ENCODE measurements at regions not wholly inside any gene's neighbourhood (a gene's known extent, or its start where the extent isn't known, plus 50 kb on each side); places are given as distances from the start of the nearest gene placed in this dataset.
"Not testable (repeated sequence)": the region's sequence is repeated elsewhere in the genome, so short reads cannot be mapped to it uniquely, and the experiment has no call there.

- DNase-seq = no peak
These were observed 257.7 kb upstream of the GJE1 start for GRCh38 chr6:141874930-141875602.

GRCh38 chr6:141869509-141869908, 263.2 kb upstream of the GJE1 start:
- DNase-seq = not testable (repeated sequence)

- no peak for DNase-seq
These were observed 265.0 kb upstream of the GJE1 start for GRCh38 chr6:141867767-141868166.

- DNase-seq = no peak
These were observed 265.8 kb upstream of the GJE1 start for GRCh38 chr6:141866731-141867497.

- no peak for DNase-seq
These were observed 281.7 kb upstream of the GJE1 start for GRCh38 chr6:141851063-141851462.

GRCh38 chr6:141848029-141848890, 284.5 kb upstream of the GJE1 start:
- no peak for DNase-seq

- no peak for DNase-seq
These were observed 286.1 kb upstream of the GJE1 start for GRCh38 chr6:141846639-141847038.

GRCh38 chr6:141843178-141843834, 289.4 kb upstream of the GJE1 start:
- DNase-seq = no peak

GRCh38 chr6:141833001-141833655, 299.6 kb upstream of the GJE1 start:
- DNase-seq = no peak

GRCh38 chr6:141830530-141830929, 302.2 kb upstream of the GJE1 start:
- DNase-seq = no peak

GRCh38 chr6:141829566-141830360, 303.0 kb upstream of the GJE1 start:
- DNase-seq = no peak

- no peak for DNase-seq
These were observed 308.4 kb upstream of the GJE1 start for GRCh38 chr6:141824350-141824749.

- not testable (repeated sequence) for DNase-seq
These were observed 317.7 kb upstream of the GJE1 start for GRCh38 chr6:141815039-141815438.

GRCh38 chr6:141809901-141810300, 322.8 kb upstream of the GJE1 start:
- no peak for DNase-seq

GRCh38 chr6:141808662-141809061, 324.1 kb upstream of the GJE1 start:
- DNase-seq = no peak

GRCh38 chr6:141800973-141801372, 331.8 kb upstream of the GJE1 start:
- DNase-seq = not testable (repeated sequence)

- no peak for DNase-seq
These were observed 341.8 kb upstream of the GJE1 start for GRCh38 chr6:141790921-141791320.

GRCh38 chr6:141788096-141788495, 344.6 kb upstream of the GJE1 start:
- no peak for DNase-seq

- no peak for DNase-seq
These were observed 349.1 kb upstream of the GJE1 start for GRCh38 chr6:141783585-141783984.

- DNase-seq = no peak
These were observed 352.4 kb upstream of the GJE1 start for GRCh38 chr6:141780296-141780695.

GRCh38 chr6:141764388-141764787, 368.3 kb upstream of the GJE1 start:
- DNase-seq = no peak

- no peak for DNase-seq
These were observed 374.3 kb upstream of the GJE1 start for GRCh38 chr6:141758430-141758829.
